HEK293T (cell line): ENCODE measurements at regions not wholly inside any gene's neighbourhood (a gene's known extent, or its start where the extent isn't known, plus 50 kb on each side); places are given as distances from the start of the nearest gene placed in this dataset.

Experiments
- CTCF ChIA-PET: fragments of 350-600 bp; formaldehyde crosslinking; extraction: SDS; loops from one replicate; lab custom pipeline; 2021; ENCODE audit warnings: antibody characterized with exemption, inconsistent platforms; lab: Yijun Ruan, JAX
- POLR2A ChIA-PET: fragments of 350-600 bp; formaldehyde crosslinking; extraction: SDS; loops from one replicate; lab custom pipeline; 2020; ENCODE audit warnings: antibody characterized with exemption, inconsistent platforms; lab: Yijun Ruan, JAX
- DNase-seq: peaks from one replicate; pipeline ENCODE4 v3.0.0; 2012; ENCODE audit warnings: mixed read lengths; ENCODE audit errors: extremely low spot score
- ARNT ChIP-seq: fragments of 450-650 bp; IDR thresholded peaks from 2 replicates; pipeline ENCODE4 v1.6.1; 2017; ENCODE audit warnings: mild to moderate bottlenecking
- BHLHE40 ChIP-seq: fragments of 450-650 bp; IDR thresholded peaks from 2 replicates; pipeline ENCODE4 v1.6.1; 2016; ENCODE audit warnings: mild to moderate bottlenecking, moderate library complexity, borderline replicate concordance
- CTBP1 ChIP-seq: fragments of 450-650 bp; IDR thresholded peaks from 2 replicates; pipeline ENCODE4 v1.6.1; 2016; ENCODE audit warnings: borderline replicate concordance
- ELF4 ChIP-seq: fragments of 450-650 bp; IDR thresholded peaks from 2 replicates; pipeline ENCODE4 v1.6.1; 2017; ENCODE audit warnings: antibody characterized with exemption
- FOXA1 ChIP-seq: fragments of 450-650 bp; IDR thresholded peaks from 2 replicates; pipeline ENCODE4 v1.6.1; 2016; ENCODE audit warnings: mild to moderate bottlenecking
- FOXK2 ChIP-seq: fragments of 450-650 bp; IDR thresholded peaks from 2 replicates; pipeline ENCODE4 v1.6.1; 2016; ENCODE audit warnings: mild to moderate bottlenecking
- FOXM1 ChIP-seq: fragments of 450-650 bp; IDR thresholded peaks from 2 replicates; pipeline ENCODE4 v1.6.1; 2017; ENCODE audit warnings: mild to moderate bottlenecking, borderline replicate concordance
- HDGF ChIP-seq: fragments of 450-650 bp; IDR thresholded peaks from 2 replicates; pipeline ENCODE4 v1.6.1; 2017; ENCODE audit warnings: antibody characterized with exemption, borderline replicate concordance
- L3MBTL2 ChIP-seq: fragments of 450-650 bp; conservative IDR thresholded peaks from 2 replicates; pipeline ENCODE4 v1.6.1; 2016; ENCODE audit warnings: mild to moderate bottlenecking
- LEF1 ChIP-seq: fragments of 450-650 bp; IDR thresholded peaks from 2 replicates; pipeline ENCODE4 v1.6.1; 2017; ENCODE audit warnings: mild to moderate bottlenecking, borderline replicate concordance
- NFRKB ChIP-seq: fragments of 450-650 bp; IDR thresholded peaks from 2 replicates; pipeline ENCODE4 v1.6.1; 2016; ENCODE audit warnings: mild to moderate bottlenecking, moderate library complexity
- SP1 ChIP-seq: fragments of 450-650 bp; IDR thresholded peaks from 2 replicates; pipeline ENCODE4 v1.6.1; 2017
- SUZ12 ChIP-seq: fragments of 450-650 bp; IDR thresholded peaks from 2 replicates; pipeline ENCODE4 v1.6.1; 2016; ENCODE audit warnings: mild to moderate bottlenecking
- TARDBP ChIP-seq: fragments of 450-650 bp; IDR thresholded peaks from 2 replicates; pipeline ENCODE4 v1.6.1; 2016
- ZNF384 ChIP-seq: fragments of 450-650 bp; IDR thresholded peaks from 2 replicates; pipeline ENCODE4 v1.6.1; 2016
- TF ChIP-seq, protein P1 (sequence below): fragments of 450-650 bp; IDR thresholded peaks from 2 replicates; pipeline ENCODE4 v1.6.1; 2016

DNA sequence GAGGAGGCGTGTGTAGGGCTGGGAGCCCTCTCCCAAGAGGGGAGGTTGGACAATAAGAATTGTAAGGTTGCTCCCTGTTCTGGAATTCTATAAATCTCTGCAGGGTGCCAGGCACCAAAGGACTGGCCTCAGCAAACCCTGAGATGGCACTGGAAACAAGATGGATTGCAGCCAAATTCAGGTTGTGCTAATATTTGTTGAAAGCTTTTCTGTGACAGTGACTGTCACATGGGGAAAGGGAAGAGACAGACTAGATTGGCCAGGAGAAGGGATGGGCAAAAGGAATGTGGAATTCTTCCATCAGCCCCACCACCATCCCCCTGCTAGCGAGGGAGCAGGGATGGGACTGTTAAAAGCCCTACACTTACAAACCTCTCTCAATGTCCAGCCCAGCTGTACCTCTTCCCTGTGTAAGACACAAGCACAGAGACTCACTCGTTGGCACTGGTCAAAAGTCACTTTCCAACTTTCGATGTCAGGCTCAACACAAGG, 62.4 kb downstream of the SOX9 start:
- DNase-seq = no peak
- TF ChIP-seq ZNF384 (no peak), HDGF (no peak), ELF4 (no peak), NFRKB (no peak), CTBP1 (no peak), TARDBP (no peak), ARNT (no peak), SUZ12 (no peak), FOXK2 (no peak), BHLHE40 (no peak), FOXA1 (no peak), SP1 (no peak), LEF1 (no peak)
- TF ChIP-seq, protein P1, sequence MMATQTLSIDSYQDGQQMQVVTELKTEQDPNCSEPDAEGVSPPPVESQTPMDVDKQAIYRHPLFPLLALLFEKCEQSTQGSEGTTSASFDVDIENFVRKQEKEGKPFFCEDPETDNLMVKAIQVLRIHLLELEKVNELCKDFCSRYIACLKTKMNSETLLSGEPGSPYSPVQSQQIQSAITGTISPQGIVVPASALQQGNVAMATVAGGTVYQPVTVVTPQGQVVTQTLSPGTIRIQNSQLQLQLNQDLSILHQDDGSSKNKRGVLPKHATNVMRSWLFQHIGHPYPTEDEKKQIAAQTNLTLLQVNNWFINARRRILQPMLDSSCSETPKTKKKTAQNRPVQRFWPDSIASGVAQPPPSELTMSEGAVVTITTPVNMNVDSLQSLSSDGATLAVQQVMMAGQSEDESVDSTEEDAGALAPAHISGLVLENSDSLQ = no peak
- CTCF ChIA-PET = no interaction called here
- POLR2A ChIA-PET = no interaction called here

DNA sequence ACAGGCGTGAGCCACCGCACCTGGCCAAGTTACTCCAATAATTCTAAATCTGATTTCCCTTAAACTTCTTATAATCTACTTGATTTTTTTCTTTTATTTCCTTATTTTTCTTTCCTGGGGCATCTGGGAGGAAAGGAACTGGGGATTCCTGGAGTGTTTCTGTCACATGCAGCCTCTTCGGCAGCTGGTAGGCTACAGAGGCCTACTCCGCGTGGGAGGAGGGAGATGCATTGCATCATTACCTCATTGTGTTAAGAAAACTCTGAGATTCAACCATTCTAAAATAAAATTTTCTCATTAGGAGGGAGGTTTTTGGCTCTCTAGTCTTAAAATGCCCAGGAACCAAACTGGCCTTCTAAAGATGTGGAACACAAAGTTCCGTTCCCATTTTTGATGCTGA, 64.0 kb downstream of the SOX9 start:
- no peak for TF ChIP-seq LEF1
- no peak for TF ChIP-seq ZNF384
- no peak for TF ChIP-seq FOXA1
- TF ChIP-seq ARNT = no peak
- TF ChIP-seq NFRKB = no peak
- TF ChIP-seq FOXM1 = no peak

DNA sequence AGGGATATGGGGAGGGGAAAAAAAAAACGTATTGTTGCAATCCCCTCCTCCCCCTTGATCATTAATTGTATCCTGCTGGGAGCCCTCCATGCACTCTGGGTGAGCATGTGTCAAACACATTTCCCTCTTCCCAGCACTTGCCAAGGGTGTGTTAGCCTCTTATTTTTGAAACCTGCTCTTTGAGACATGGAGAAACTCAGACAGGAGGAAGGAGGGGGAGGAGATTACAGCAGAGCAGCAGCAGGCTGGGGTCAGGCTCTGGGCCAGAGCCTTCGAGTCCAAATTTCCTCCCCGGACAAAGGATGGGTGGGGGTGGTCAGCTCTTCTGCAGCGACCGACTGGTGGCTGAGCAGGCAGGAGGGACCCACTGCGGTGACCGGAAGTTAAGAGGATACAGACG, 64.7 kb downstream of the SOX9 start:
- TF ChIP-seq LEF1 = no peak
- TF ChIP-seq ZNF384 = no peak
- TF ChIP-seq SUZ12 = no peak
- no peak for TF ChIP-seq HDGF
- no peak for TF ChIP-seq L3MBTL2
- no peak for TF ChIP-seq TARDBP
- no peak for TF ChIP-seq SP1
- TF ChIP-seq NFRKB = no peak
- no peak for TF ChIP-seq ELF4
- no peak for TF ChIP-seq FOXM1
- no peak for TF ChIP-seq FOXK2
- TF ChIP-seq FOXA1 = no peak
- CTCF ChIA-PET = no interaction called here
- POLR2A ChIA-PET = no interaction called here
- no peak for DNase-seq

More for the DNA sequence above, 64.0 kb downstream of the SOX9 start:
- CTCF ChIA-PET = no interaction called here
- DNase-seq = no peak
- POLR2A ChIA-PET = no interaction called here

DNA sequence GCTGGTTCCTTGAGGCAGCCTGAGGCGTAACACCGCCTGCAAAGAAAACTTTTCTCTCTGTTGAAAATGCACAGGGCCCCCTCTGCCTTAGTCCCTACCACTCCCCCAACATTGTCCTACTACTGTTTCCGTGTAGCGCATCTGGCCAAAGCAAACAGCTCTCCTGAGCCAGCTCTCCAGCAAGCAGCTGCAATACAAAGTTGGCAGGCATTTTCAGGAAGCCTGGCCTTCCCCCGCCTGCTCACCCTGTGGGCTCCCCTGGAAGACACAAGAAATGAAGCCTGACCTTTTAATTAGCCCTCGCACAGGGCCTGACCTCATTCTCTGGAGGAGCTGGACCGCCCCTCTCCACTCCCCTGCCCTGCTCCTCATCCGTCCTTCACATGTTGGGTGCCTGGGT, 66.7 kb downstream of the SOX9 start:
- TF ChIP-seq FOXK2 (no peak), BHLHE40 (no peak), ELF4 (no peak), FOXM1 (no peak), LEF1 (no peak), HDGF (no peak), ZNF384 (no peak), NFRKB (no peak), SP1 (no peak), FOXA1 (no peak), ARNT (no peak), CTBP1 (no peak), TARDBP (no peak), SUZ12 (no peak), L3MBTL2 (no peak)
- TF ChIP-seq, protein P1 = no peak
- ChIA-PET CTCF (interaction anchor here (0.6 kb wide), 1 partner anchor 8 kb away, joined by 4 read pairs; no protein-coding TSS in a partner anchor), POLR2A (no interaction called here)
- no peak for DNase-seq

DNA sequence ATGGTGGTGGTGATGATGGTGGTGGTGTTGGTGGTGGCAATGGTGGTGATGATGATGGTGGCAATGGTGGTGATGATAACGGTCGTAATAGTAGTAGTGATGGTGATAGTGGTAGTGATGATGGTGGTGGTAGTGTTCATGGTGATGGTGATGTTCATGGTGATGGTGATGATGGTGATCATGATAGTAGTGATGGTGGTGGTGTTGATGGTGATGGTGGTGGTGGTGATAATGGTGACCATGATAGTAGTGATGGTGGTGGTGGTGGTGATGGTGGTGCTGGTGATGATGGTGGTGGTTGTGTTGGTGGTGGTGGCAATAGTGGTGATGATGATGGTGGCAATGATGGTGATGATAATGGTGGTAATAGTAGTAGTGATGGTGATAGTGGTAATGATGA, 68.0 kb downstream of the SOX9 start:
- POLR2A ChIA-PET = no interaction called here
- DNase-seq = no peak
- CTCF ChIA-PET = no interaction called here

DNA sequence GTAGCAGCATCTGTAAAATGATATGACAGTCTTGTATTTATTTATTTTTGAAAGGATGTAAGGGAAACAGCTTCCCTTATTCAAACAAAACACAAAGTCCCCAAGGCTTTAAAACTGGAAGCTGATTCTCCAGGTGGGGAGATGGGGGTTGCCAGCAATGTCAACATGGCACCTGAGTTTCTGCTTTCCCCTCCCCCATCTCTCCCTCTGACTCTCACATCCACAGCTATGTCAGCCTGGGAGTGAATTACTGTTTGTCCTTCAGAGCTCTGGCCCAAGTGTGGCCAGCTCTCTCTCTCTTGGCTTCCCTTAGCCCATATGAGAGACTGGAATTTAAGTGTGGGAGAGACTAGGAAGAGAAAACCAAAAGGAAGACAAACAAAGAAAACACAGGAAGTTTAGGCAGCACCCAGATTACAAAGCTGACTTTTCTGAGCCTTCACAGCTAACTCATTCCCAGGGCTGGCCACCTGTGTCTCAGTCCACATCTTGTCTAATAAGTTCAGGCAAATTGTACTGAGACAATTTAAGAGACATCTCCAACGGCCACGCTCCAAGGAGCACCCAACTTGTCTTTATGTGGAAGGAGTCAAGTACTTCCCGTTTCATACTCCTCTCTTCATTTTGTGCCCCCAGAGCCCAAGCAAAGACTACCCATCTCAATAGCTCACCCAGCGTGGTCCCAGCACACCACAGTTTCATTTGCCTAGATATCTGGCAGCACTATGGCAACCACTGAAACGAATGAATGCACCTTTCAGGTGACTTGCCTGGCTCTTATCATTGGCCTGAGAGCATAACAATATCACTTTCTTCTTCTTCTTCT, 69.2 kb downstream of the SOX9 start:
- CTCF ChIA-PET = no interaction called here

More for the DNA sequence above, 68.0 kb downstream of the SOX9 start:
- TF ChIP-seq L3MBTL2 = no peak
- TF ChIP-seq CTBP1 = no peak
- TF ChIP-seq SUZ12 = no peak
- TF ChIP-seq FOXM1 = no peak
- TF ChIP-seq ELF4 = no peak

DNA sequence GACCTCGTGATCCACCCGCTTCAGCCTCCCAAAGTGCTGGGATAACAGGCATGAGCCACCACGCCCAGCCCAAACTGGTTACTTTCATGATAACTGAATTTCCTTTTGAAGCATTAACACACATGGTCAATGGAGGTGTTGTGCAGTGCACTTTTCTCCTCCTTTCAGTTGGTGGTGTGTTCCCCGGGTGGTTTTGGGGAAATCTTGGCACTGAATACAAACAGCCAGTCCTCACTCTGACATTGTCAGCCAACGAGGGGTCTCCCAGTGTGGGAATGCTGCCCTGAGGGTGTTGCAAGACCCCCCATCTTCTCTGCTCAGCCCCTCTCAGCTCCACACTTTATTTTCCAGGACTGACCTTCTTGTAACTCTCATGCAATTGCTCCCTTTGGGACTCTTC, 70.5 kb downstream of the SOX9 start:
- TF ChIP-seq FOXM1 (no peak), ZNF384 (no peak), LEF1 (no peak), ELF4 (no peak), NFRKB (no peak), L3MBTL2 (no peak), FOXK2 (no peak), TARDBP (no peak), BHLHE40 (no peak), HDGF (no peak), SP1 (no peak), ARNT (no peak), SUZ12 (no peak), CTBP1 (no peak)
- TF ChIP-seq, protein P1 = no peak
- no peak for DNase-seq
- ChIA-PET POLR2A (no interaction called here), CTCF (no interaction called here)

More for the DNA sequence above, 69.2 kb downstream of the SOX9 start:
- no peak for DNase-seq
- POLR2A ChIA-PET = no interaction called here
- TF ChIP-seq LEF1 (no peak), ELF4 (no peak), NFRKB (no peak), SP1 (no peak)
